ENCODE measurements at regions not wholly inside any gene's neighbourhood (a gene's known extent, or its start where the extent isn't known, plus 50 kb on each side); places are given as distances from the start of the nearest gene placed in this dataset.

- H3K27me3 ChIP-seq (ENCODE audit: insufficient read depth, low read depth) = no peaks in the 10 kb centered on the region
- no peaks in the 10 kb centered on the region for H3K4me1 ChIP-seq (ENCODE audit: low read depth, poor library complexity, severe bottlenecking)
- no peak overlapping the region for H2AFZ ChIP-seq (ENCODE audit: low read depth)
- TF ChIP-seq, protein P1, sequence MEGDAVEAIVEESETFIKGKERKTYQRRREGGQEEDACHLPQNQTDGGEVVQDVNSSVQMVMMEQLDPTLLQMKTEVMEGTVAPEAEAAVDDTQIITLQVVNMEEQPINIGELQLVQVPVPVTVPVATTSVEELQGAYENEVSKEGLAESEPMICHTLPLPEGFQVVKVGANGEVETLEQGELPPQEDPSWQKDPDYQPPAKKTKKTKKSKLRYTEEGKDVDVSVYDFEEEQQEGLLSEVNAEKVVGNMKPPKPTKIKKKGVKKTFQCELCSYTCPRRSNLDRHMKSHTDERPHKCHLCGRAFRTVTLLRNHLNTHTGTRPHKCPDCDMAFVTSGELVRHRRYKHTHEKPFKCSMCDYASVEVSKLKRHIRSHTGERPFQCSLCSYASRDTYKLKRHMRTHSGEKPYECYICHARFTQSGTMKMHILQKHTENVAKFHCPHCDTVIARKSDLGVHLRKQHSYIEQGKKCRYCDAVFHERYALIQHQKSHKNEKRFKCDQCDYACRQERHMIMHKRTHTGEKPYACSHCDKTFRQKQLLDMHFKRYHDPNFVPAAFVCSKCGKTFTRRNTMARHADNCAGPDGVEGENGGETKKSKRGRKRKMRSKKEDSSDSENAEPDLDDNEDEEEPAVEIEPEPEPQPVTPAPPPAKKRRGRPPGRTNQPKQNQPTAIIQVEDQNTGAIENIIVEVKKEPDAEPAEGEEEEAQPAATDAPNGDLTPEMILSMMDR (conservative IDR thresholded peaks at IDR 0.05; ENCODE audit: low read depth, low read length) = no peak
- H4K20me1 ChIP-seq (ENCODE audit: insufficient read depth) = no peaks in the 10 kb centered on the region
- H3K4me2 ChIP-seq = no peak overlapping the region
- no peaks in the 10 kb centered on the region for H3K36me3 ChIP-seq (ENCODE audit: insufficient read depth)
- no peak overlapping the region for H3K27ac ChIP-seq
- no peak overlapping the region for H3K4me3 ChIP-seq (IDR thresholded peaks at IDR 0.05; ENCODE audit: insufficient read depth, low read depth, low read length)
- no peaks in the 10 kb centered on the region for H3K79me2 ChIP-seq (ENCODE audit: insufficient read depth, low read depth)
- H3K9ac ChIP-seq = no peak overlapping the region
These were observed 573.8 kb downstream of the LIG4 start for GRCh38 chr13:107641574-107641973.

- H3K27me3 ChIP-seq (ENCODE audit: insufficient read depth, low read depth) = no peaks in the 10 kb centered on the region
- no peak overlapping the region for H3K4me2 ChIP-seq
- H3K9ac ChIP-seq = no peak overlapping the region
- TF ChIP-seq, protein P1 (conservative IDR thresholded peaks at IDR 0.05; ENCODE audit: low read depth, low read length) = no peak
- H3K36me3 ChIP-seq (ENCODE audit: insufficient read depth) = no peaks in the 10 kb centered on the region
- H3K4me3 ChIP-seq (IDR thresholded peaks at IDR 0.05; ENCODE audit: insufficient read depth, low read depth, low read length) = no peak overlapping the region
- H3K4me1 ChIP-seq (ENCODE audit: low read depth, poor library complexity, severe bottlenecking) = no peaks in the 10 kb centered on the region
- no peaks in the 10 kb centered on the region for H3K79me2 ChIP-seq (ENCODE audit: insufficient read depth, low read depth)
- H2AFZ ChIP-seq (ENCODE audit: low read depth) = no peak overlapping the region
- no peak overlapping the region for H3K27ac ChIP-seq
- no peaks in the 10 kb centered on the region for H4K20me1 ChIP-seq (ENCODE audit: insufficient read depth)
These were observed 589.7 kb downstream of the LIG4 start for GRCh38 chr13:107625648-107626047.

DNA sequence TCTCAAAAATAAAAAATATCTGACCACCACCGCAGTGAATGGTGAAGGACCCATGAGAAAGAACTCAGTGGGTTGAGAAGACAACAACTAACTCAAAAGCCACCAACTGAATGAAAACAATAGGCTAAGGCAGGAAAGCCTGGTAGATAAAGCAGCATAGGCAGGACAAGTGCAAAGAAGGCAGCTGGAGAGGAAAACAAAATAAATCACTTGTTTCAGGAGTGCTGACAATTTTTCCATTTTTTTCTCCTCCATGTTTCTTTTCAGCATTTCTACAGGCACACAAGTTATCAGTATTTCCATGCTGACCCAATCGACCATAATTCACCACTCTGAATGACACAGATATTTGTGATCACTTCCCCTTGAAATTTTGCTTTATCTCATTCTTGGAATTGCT lies 597.8 kb downstream of the LIG4 start:
- Histone ChIP-seq H3K9ac (no peak overlapping the region), H3K4me2 (no peak overlapping the region), H2AFZ (ENCODE audit: low read depth) (no peak overlapping the region), H3K27me3 (ENCODE audit: insufficient read depth, low read depth) (no peaks in the 10 kb centered on the region), H3K36me3 (ENCODE audit: insufficient read depth) (no peaks in the 10 kb centered on the region), H4K20me1 (ENCODE audit: insufficient read depth) (no peaks in the 10 kb centered on the region), H3K79me2 (ENCODE audit: insufficient read depth, low read depth) (no peaks in the 10 kb centered on the region), H3K4me1 (ENCODE audit: low read depth, poor library complexity, severe bottlenecking) (no peaks in the 10 kb centered on the region), H3K4me3 (IDR thresholded peaks at IDR 0.05; ENCODE audit: insufficient read depth, low read depth, low read length) (no peak overlapping the region), H3K27ac (no peak overlapping the region)
- TF ChIP-seq, protein P1 (conservative IDR thresholded peaks at IDR 0.05; ENCODE audit: low read depth, low read length) = no peak

DNA sequence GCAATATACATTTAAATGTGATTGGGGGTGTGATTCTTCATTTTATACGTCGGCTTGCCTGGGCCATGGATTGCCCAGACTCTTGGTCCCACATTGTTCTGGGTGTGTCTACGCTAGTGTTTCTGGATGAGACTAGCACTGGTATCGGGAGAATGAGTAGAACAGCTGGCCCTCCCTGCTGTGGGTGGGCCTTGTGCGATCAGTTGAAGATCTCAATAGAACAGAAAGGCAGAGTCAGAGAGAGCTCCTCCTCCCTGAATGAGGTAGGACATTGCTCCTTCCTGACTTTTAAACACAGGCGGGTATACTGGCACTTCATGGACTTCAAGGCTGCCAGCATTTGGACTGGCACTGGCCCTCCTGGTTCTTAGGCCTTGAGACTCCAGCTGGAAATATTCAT lies 603.0 kb downstream of the LIG4 start:
- TF ChIP-seq, protein P1 (conservative IDR thresholded peaks at IDR 0.05; ENCODE audit: low read depth, low read length) = no peak
- Histone ChIP-seq H3K4me3 (IDR thresholded peaks at IDR 0.05; ENCODE audit: insufficient read depth, low read depth, low read length) (no peak overlapping the region), H3K79me2 (ENCODE audit: insufficient read depth, low read depth) (no peaks in the 10 kb centered on the region), H3K4me2 (no peak overlapping the region), H3K27me3 (ENCODE audit: insufficient read depth, low read depth) (no peaks in the 10 kb centered on the region), H3K9ac (no peak overlapping the region), H4K20me1 (ENCODE audit: insufficient read depth) (no peaks in the 10 kb centered on the region), H3K36me3 (ENCODE audit: insufficient read depth) (no peaks in the 10 kb centered on the region), H3K4me1 (ENCODE audit: low read depth, poor library complexity, severe bottlenecking) (no peaks in the 10 kb centered on the region), H3K27ac (no peak overlapping the region), H2AFZ (ENCODE audit: low read depth) (no peak overlapping the region)

Measured in KMS-11 (cell line).